Activated CD4-positive, alpha-beta T cell treated with anti-CD3 and anti-CD28 coated beads, Interleukin-2, amount 10 ng/mL, durations not matched to agents 24 days and 14 days (primary cell): ENCODE measurements at regions not wholly inside any gene's neighbourhood (a gene's known extent, or its start where the extent isn't known, plus 50 kb on each side); places are given as distances from the start of the nearest gene placed in this dataset.
"Not testable (repeated sequence)": the region's sequence is repeated elsewhere in the genome, so short reads cannot be mapped to it uniquely, and the experiment has no call there.

ENCODE experiments used
- DNase-seq: peaks from one replicate; pipeline ENCODE4 v3.0.0; 2022
- H3K27ac Mint-ChIP-seq: one replicate; pipeline ENCODE4 v1.8.0; 2022; ENCODE audit warnings: mild to moderate bottlenecking, mixed read lengths
- H3K27me3 Mint-ChIP-seq: one replicate; pipeline ENCODE4 v1.8.0; 2022; ENCODE audit warnings: mixed read lengths
- H3K36me3 Mint-ChIP-seq: one replicate; pipeline ENCODE4 v1.8.0; 2022; ENCODE audit warnings: low read depth, mild to moderate bottlenecking, mixed read lengths
- H3K4me1 Mint-ChIP-seq: one replicate; pipeline ENCODE4 v1.8.0; 2021; ENCODE audit warnings: mixed read lengths
- H3K4me3 Mint-ChIP-seq: one replicate; pipeline ENCODE4 v1.8.0; 2022; ENCODE audit warnings: mild to moderate bottlenecking, moderate library complexity, mixed read lengths
- H3K9me3 Mint-ChIP-seq: one replicate; pipeline ENCODE4 v1.8.0; 2021; ENCODE audit warnings: mixed read lengths
- intact Hi-C: fragments of 100-400 bp; cut with micrococcal nuclease; formaldehyde crosslinking; loops from one replicate; pipeline ENCODE4 v1.15.1; 2023

GRCh38 chr5:168143521-168143920 is 147.9 kb upstream of the WWC1 start:
- H3K36me3 Mint-ChIP-seq, H3K9me3 Mint-ChIP-seq, H3K4me3 Mint-ChIP-seq, intact Hi-C loops, H3K27ac Mint-ChIP-seq, H3K27me3 Mint-ChIP-seq, DNase-seq, H3K4me1 Mint-ChIP-seq: not testable (repeated sequence)

- intact Hi-C loops, result no loop called here
- no peaks in the 10 kb centered on the region for H3K4me1 Mint-ChIP-seq
- no peak overlapping the region for H3K4me3 Mint-ChIP-seq
- H3K9me3 Mint-ChIP-seq, result no peaks in the 10 kb centered on the region
- no peak overlapping the region for H3K27ac Mint-ChIP-seq
- no peak for DNase-seq
- peaks cover 3% of the 10 kb centered on the region for H3K27me3 Mint-ChIP-seq
- H3K36me3 Mint-ChIP-seq, result no peaks in the 10 kb centered on the region
These were observed 144.3 kb upstream of the WWC1 start for GRCh38 chr5:168147106-168147505.

- Mint-ChIP-seq H3K9me3 (no peaks in the 10 kb centered on the region), H3K4me1 (no peaks in the 10 kb centered on the region), H3K4me3 (no peak overlapping the region), H3K27me3 (peaks cover 3% of the 10 kb centered on the region), H3K27ac (no peak overlapping the region), H3K36me3 (no peaks in the 10 kb centered on the region)
- intact Hi-C loops, result no loop called here
- DNase-seq, result no peak
These were observed 143.7 kb upstream of the WWC1 start for GRCh38 chr5:168147568-168148360.

- Mint-ChIP-seq H3K27ac (no peak overlapping the region), H3K4me3 (no peak overlapping the region), H3K9me3 (no peaks in the 10 kb centered on the region), H3K27me3 (peaks cover 3% of the 10 kb centered on the region), H3K36me3 (no peaks in the 10 kb centered on the region), H3K4me1 (no peaks in the 10 kb centered on the region)
- intact Hi-C loops, result no loop called here
- DNase-seq, result no peak
These were observed 140.4 kb upstream of the WWC1 start for GRCh38 chr5:168151041-168151440.

- Mint-ChIP-seq H3K4me3 (no peak overlapping the region), H3K27ac (no peak overlapping the region), H3K9me3 (no peaks in the 10 kb centered on the region), H3K27me3 (peaks cover 6% of the 10 kb centered on the region), H3K4me1 (no peaks in the 10 kb centered on the region), H3K36me3 (no peaks in the 10 kb centered on the region)
- intact Hi-C loops, result no loop called here
- DNase-seq, result no peak
These were observed 138.8 kb upstream of the WWC1 start for GRCh38 chr5:168152660-168153059.

GRCh38 chr5:168153263-168153875 is 138.1 kb upstream of the WWC1 start:
- Mint-ChIP-seq H3K27ac (no peak overlapping the region), H3K4me1 (no peaks in the 10 kb centered on the region), H3K9me3 (no peaks in the 10 kb centered on the region), H3K36me3 (no peaks in the 10 kb centered on the region), H3K27me3 (peaks cover 6% of the 10 kb centered on the region), H3K4me3 (no peak overlapping the region)
- intact Hi-C loops, result no loop called here
- no peak for DNase-seq

- H3K4me3 Mint-ChIP-seq, result no peak overlapping the region
- H3K27me3 Mint-ChIP-seq, result peaks cover 6% of the 10 kb centered on the region
These were observed 137.6 kb upstream of the WWC1 start for GRCh38 chr5:168153876-168154270.

GRCh38 chr5:168155585-168155984 is 135.9 kb upstream of the WWC1 start:
- Mint-ChIP-seq H3K9me3 (no peaks in the 10 kb centered on the region), H3K4me3 (no peak overlapping the region), H3K4me1 (no peaks in the 10 kb centered on the region), H3K27me3 (peaks cover 3% of the 10 kb centered on the region), H3K36me3 (no peaks in the 10 kb centered on the region), H3K27ac (no peak overlapping the region)
- intact Hi-C loops, result no loop called here
- DNase-seq, result no peak

More at GRCh38 chr5:168153876-168154270, 137.6 kb upstream of the WWC1 start:
- Mint-ChIP-seq H3K27ac (no peak overlapping the region), H3K9me3 (no peaks in the 10 kb centered on the region), H3K36me3 (no peaks in the 10 kb centered on the region), H3K4me1 (no peaks in the 10 kb centered on the region)
- DNase-seq, result no peak
- intact Hi-C loops, result no loop called here

- intact Hi-C loops, result no loop called here
These were observed 135.3 kb upstream of the WWC1 start for GRCh38 chr5:168156170-168156569.

GRCh38 chr5:168157141-168157540 is 134.3 kb upstream of the WWC1 start:
- intact Hi-C loops, result no loop called here
- Mint-ChIP-seq H3K9me3 (no peaks in the 10 kb centered on the region), H3K27ac (no peak overlapping the region), H3K4me3 (no peak overlapping the region), H3K4me1 (no peaks in the 10 kb centered on the region), H3K36me3 (no peaks in the 10 kb centered on the region), H3K27me3 (peaks cover 3% of the 10 kb centered on the region)
- DNase-seq, result no peak

More at GRCh38 chr5:168156170-168156569, 135.3 kb upstream of the WWC1 start:
- H3K27ac Mint-ChIP-seq, result no peak overlapping the region
- no peak overlapping the region for H3K4me3 Mint-ChIP-seq
- H3K27me3 Mint-ChIP-seq, result peaks cover 3% of the 10 kb centered on the region
- no peaks in the 10 kb centered on the region for H3K4me1 Mint-ChIP-seq
- H3K36me3 Mint-ChIP-seq, result no peaks in the 10 kb centered on the region
- DNase-seq, result no peak
- H3K9me3 Mint-ChIP-seq, result no peaks in the 10 kb centered on the region

- no peak for DNase-seq
- intact Hi-C loops, result no loop called here
- no peaks in the 10 kb centered on the region for H3K9me3 Mint-ChIP-seq
- no peaks in the 10 kb centered on the region for H3K4me1 Mint-ChIP-seq
- H3K27ac Mint-ChIP-seq, result no peak overlapping the region
- no peak overlapping the region for H3K4me3 Mint-ChIP-seq
- peaks cover 3% of the 10 kb centered on the region for H3K27me3 Mint-ChIP-seq
- no peaks in the 10 kb centered on the region for H3K36me3 Mint-ChIP-seq
These were observed 132.0 kb upstream of the WWC1 start for GRCh38 chr5:168159425-168159824.

- no peaks in the 10 kb centered on the region for H3K36me3 Mint-ChIP-seq
- H3K4me3 Mint-ChIP-seq, result no peak overlapping the region
- DNase-seq, result no peak
- peaks cover 10% of the 10 kb centered on the region for H3K4me1 Mint-ChIP-seq
- no peak overlapping the region for H3K27ac Mint-ChIP-seq
- intact Hi-C loops, result no loop called here
- H3K9me3 Mint-ChIP-seq, result no peaks in the 10 kb centered on the region
- H3K27me3 Mint-ChIP-seq, result peaks cover 6% of the 10 kb centered on the region
These were observed 129.0 kb upstream of the WWC1 start for GRCh38 chr5:168162464-168162863.

- Mint-ChIP-seq H3K27me3 (peaks cover 6% of the 10 kb centered on the region), H3K4me3 (no peak overlapping the region), H3K27ac (no peak overlapping the region), H3K36me3 (no peaks in the 10 kb centered on the region), H3K9me3 (no peaks in the 10 kb centered on the region), H3K4me1 (peaks cover 10% of the 10 kb centered on the region)
- DNase-seq, result no peak
- intact Hi-C loops, result no loop called here
These were observed 127.5 kb upstream of the WWC1 start for GRCh38 chr5:168163966-168164365.

- Mint-ChIP-seq H3K4me3 (no peak overlapping the region), H3K36me3 (no peaks in the 10 kb centered on the region), H3K4me1 (peaks cover 10% of the 10 kb centered on the region)
These were observed 126.1 kb upstream of the WWC1 start for GRCh38 chr5:168165221-168165914.

More at GRCh38 chr5:168165221-168165914, 126.1 kb upstream of the WWC1 start:
- intact Hi-C loops, result no loop called here
- no peak overlapping the region for H3K27ac Mint-ChIP-seq
- no peaks in the 10 kb centered on the region for H3K9me3 Mint-ChIP-seq
- H3K27me3 Mint-ChIP-seq, result peaks cover 6% of the 10 kb centered on the region
- no peak for DNase-seq
